ENCODE measurements at regions not wholly inside any gene's neighbourhood (a gene's known extent, or its start where the extent isn't known, plus 50 kb on each side); places are given as distances from the start of the nearest gene placed in this dataset.

GRCh38 chr3:197428117-197428801 lies 127.5 kb downstream of the BDH1 start:
- TF ChIP-seq CTCF (IDR thresholded peaks at IDR 0.05; ENCODE audit: insufficient read depth, low read length, severe bottlenecking): no peak
- FAIRE-seq (no peak), DNase-seq (ENCODE audit: low read depth) (peak; percentile 69)
- Histone ChIP-seq H3K36me3 (ENCODE audit: control insufficient read depth, insufficient read depth, low read length) (no peaks in the 10 kb centered on the region), H3K27me3 (ENCODE audit: control insufficient read depth, insufficient read depth, low read length) (no peaks in the 10 kb centered on the region), H3K4me3 (ENCODE audit: low read depth, low read length) (no peak overlapping the region)

- Histone ChIP-seq H3K27me3 (ENCODE audit: control insufficient read depth, insufficient read depth, low read length) (no peaks in the 10 kb centered on the region), H3K36me3 (ENCODE audit: control insufficient read depth, insufficient read depth, low read length) (no peaks in the 10 kb centered on the region), H3K4me3 (ENCODE audit: low read depth, low read length) (no peak overlapping the region)
- DNase-seq (ENCODE audit: low read depth): no peak
- no peak for FAIRE-seq
- TF ChIP-seq CTCF (IDR thresholded peaks at IDR 0.05; ENCODE audit: insufficient read depth, low read length, severe bottlenecking): no peak
Measured at GRCh38 chr3:197427021-197427420, 128.6 kb upstream of the DLG1 start.

GRCh38 chr3:197426121-197426566 lies 127.7 kb upstream of the DLG1 start:
- no peak for TF ChIP-seq CTCF (IDR thresholded peaks at IDR 0.05; ENCODE audit: insufficient read depth, low read length, severe bottlenecking)
- Histone ChIP-seq H3K27me3 (ENCODE audit: control insufficient read depth, insufficient read depth, low read length) (no peaks in the 10 kb centered on the region), H3K4me3 (ENCODE audit: low read depth, low read length) (no peak overlapping the region), H3K36me3 (ENCODE audit: control insufficient read depth, insufficient read depth, low read length) (no peaks in the 10 kb centered on the region)
- FAIRE-seq (no peak), DNase-seq (ENCODE audit: low read depth) (peak; percentile 24)

- FAIRE-seq: no peak
- H3K36me3 ChIP-seq (ENCODE audit: control insufficient read depth, insufficient read depth, low read length): no peaks in the 10 kb centered on the region
- no peak for TF ChIP-seq CTCF (IDR thresholded peaks at IDR 0.05; ENCODE audit: insufficient read depth, low read length, severe bottlenecking)
Measured at GRCh38 chr3:197425485-197426120, 127.2 kb upstream of the DLG1 start.

GRCh38 chr3:197424674-197425484 lies 126.5 kb upstream of the DLG1 start:
- TF ChIP-seq CTCF (IDR thresholded peaks at IDR 0.05; ENCODE audit: insufficient read depth, low read length, severe bottlenecking): no peak
- no peak for FAIRE-seq
- Histone ChIP-seq H3K4me3 (ENCODE audit: low read depth, low read length) (no peak overlapping the region), H3K36me3 (ENCODE audit: control insufficient read depth, insufficient read depth, low read length) (no peaks in the 10 kb centered on the region), H3K27me3 (ENCODE audit: control insufficient read depth, insufficient read depth, low read length) (no peaks in the 10 kb centered on the region)
- no peak for DNase-seq (ENCODE audit: low read depth)

More at GRCh38 chr3:197425485-197426120, 127.2 kb upstream of the DLG1 start:
- no peak overlapping the region for H3K4me3 ChIP-seq (ENCODE audit: low read depth, low read length)
- DNase-seq (ENCODE audit: low read depth): no peak
- no peaks in the 10 kb centered on the region for H3K27me3 ChIP-seq (ENCODE audit: control insufficient read depth, insufficient read depth, low read length)

Measured in bronchial epithelial cell (primary cell).